GM12873 (cell line): ENCODE measurements at regions not wholly inside any gene's neighbourhood (a gene's known extent, or its start where the extent isn't known, plus 50 kb on each side); places are given as distances from the start of the nearest gene placed in this dataset.

ENCODE experiments used
- TF ChIP-seq, protein P1 (sequence below): IDR thresholded peaks from 2 replicates; pipeline ENCODE4 v1.5.1; 2012; ENCODE audit warnings: low read depth, mild to moderate bottlenecking, moderate library complexity, low read length, control low read depth; ENCODE audit not compliant: insufficient read depth; ENCODE audit errors: missing control alignments

DNA sequence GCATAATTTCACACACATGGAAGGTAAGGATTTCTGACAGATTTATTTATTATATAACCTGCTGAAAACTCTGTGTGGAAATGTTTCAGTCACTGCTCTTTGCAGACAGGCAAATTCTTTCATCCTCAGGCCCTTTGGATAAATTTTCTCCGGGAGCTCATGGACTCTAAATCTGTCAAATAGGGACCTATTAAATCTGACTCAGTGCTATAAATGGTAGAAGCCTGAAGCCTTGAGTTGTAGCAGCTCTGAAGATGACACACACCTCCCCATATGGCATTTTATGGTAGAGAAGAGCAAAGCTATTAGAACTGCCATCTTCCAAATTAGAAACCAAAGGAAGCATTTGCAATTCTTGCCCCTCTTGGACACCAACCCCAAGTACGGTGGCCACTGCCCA lies 808.7 kb downstream of the XPNPEP1 start:
- TF ChIP-seq, protein P1, sequence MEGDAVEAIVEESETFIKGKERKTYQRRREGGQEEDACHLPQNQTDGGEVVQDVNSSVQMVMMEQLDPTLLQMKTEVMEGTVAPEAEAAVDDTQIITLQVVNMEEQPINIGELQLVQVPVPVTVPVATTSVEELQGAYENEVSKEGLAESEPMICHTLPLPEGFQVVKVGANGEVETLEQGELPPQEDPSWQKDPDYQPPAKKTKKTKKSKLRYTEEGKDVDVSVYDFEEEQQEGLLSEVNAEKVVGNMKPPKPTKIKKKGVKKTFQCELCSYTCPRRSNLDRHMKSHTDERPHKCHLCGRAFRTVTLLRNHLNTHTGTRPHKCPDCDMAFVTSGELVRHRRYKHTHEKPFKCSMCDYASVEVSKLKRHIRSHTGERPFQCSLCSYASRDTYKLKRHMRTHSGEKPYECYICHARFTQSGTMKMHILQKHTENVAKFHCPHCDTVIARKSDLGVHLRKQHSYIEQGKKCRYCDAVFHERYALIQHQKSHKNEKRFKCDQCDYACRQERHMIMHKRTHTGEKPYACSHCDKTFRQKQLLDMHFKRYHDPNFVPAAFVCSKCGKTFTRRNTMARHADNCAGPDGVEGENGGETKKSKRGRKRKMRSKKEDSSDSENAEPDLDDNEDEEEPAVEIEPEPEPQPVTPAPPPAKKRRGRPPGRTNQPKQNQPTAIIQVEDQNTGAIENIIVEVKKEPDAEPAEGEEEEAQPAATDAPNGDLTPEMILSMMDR = no peak

DNA sequence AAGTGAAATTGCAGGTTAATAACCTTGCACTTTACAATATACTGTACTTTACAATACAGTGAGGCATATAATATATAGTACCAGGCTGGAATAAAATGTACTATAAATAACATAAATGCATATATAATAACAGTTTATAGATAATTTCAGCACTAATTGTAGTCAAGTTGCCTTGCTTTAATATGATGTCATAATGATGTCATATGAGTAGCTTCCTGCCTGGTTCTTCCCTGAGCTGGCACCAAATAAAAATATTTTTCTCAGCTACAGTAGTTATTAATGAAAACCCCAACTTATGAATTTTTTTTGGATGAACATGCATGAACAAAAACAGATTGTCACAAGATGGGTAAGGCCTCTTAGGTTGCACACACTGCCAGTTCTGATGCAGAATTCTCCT lies 816.7 kb downstream of the XPNPEP1 start:
- TF ChIP-seq, protein P1 = no peak

DNA sequence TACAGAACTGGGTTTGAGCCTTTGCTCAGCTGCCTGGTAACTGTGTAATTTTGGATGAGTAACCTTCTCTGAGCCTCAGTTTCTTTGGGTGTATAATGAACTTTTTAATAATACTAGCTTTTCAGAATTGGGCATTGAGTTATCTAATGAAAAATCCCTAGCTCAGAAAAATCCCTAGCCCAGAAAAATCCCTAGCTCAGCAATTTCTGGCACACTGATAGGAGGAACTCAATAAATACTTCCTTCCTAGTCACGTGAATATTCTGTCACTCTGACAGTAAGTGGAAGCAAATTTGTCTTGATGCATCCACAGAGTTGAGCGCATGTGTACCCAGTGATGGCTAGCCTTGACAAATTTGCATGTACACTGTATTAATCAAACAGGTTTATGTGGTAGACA lies 817.6 kb downstream of the XPNPEP1 start:
- TF ChIP-seq, protein P1 = no peak

DNA sequence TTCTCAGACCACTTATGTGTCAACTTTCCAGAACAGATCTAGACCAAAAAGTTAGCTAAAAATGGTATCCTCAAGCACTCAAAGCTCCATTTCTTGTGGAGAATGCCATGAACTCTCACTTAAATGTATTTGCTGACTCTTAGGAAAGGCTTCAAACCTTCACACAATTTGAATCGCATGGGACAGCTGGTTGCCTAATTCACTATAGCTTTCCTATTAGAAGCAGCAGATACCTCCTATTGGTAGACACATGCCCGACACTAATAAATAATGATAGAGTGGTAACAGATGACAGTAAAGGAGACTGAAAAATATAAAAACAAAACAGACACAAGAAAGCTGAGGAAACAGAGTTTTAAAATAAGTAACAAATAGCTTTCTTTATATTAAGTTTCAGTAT lies 818.5 kb downstream of the XPNPEP1 start:
- TF ChIP-seq, protein P1 = no peak

DNA sequence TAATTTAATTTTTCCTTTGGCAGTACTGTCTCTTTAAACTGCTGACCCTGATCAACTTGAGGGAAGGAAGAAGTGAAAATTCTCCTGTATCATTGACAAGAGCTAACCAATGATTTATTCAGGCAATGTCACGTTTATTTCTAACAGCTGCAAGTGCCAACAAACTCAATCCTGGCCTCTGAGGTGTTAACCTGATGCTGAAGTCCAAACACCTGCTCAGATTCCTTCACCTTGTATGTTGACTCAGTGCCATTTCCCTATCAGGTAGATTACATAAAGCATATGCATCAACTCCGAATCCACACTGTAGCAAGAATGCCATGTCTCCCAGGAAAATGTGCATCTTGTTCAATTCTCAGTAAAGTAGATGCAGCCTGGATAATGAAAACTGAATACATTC lies 820.0 kb downstream of the XPNPEP1 start:
- TF ChIP-seq, protein P1 = no peak

DNA sequence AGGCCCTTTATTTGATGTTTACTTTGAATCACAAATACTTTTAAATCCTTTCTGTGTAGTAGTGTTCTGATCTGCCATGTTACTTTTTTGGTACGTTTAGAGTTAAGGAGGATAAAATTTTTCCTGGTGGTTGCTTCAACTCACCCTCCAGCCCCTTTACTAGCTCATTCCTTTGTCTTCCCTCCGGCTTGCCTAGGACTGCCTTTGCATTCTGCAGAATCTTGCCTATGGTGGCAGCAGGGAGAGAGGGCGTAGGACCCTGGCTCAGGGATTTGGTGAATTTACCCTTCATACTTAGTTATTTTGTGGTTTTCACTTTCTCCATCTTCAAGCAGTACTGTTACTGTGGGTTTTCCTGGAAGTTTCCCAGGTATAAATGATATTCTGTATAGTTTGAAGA lies 833.5 kb downstream of the XPNPEP1 start:
- TF ChIP-seq, protein P1 = no peak

DNA sequence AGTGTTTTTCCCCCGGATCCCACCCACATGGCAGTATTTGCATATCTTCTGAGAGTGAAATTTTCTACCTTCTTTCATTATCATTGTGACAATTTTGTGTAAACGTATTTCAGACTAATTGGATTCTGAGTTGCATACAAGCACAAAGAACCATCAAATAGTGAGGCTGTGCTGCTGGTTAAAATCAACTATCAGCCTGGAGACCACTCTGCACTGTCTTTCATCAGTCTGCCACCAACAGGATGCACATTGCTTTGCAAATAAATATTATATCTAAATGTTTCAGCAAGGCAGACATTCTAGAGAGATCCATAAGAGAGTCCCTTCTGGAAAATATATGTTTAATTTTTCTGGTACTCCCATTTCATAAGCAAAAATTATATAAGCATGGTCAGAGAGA lies 851.8 kb downstream of the XPNPEP1 start:
- TF ChIP-seq, protein P1 = no peak
